ENCODE measurements at regions not wholly inside any gene's neighbourhood (a gene's known extent, or its start where the extent isn't known, plus 50 kb on each side); places are given as distances from the start of the nearest gene placed in this dataset.

- DNase-seq (ENCODE audit: low spot score), result no peak
Measured at GRCh38 chrX:9317176-9317575, 147.7 kb upstream of the TBL1X start.

GRCh38 chrX:9318213-9318612 is 146.6 kb upstream of the TBL1X start:
- no peak for DNase-seq (ENCODE audit: low spot score)

GRCh38 chrX:9318766-9319165 is 146.1 kb upstream of the TBL1X start:
- DNase-seq (ENCODE audit: low spot score), result no peak

- DNase-seq (ENCODE audit: low spot score), result no peak
Measured at GRCh38 chrX:9320940-9321339, 143.9 kb upstream of the TBL1X start.

- no peak for DNase-seq (ENCODE audit: low spot score)
Measured at GRCh38 chrX:9324676-9325075, 140.2 kb upstream of the TBL1X start.

- DNase-seq (ENCODE audit: low spot score), result no peak
Measured at GRCh38 chrX:9326369-9326768, 138.5 kb upstream of the TBL1X start.

- no peak for DNase-seq (ENCODE audit: low spot score)
Measured at GRCh38 chrX:9327086-9327746, 137.6 kb upstream of the TBL1X start.

- DNase-seq (ENCODE audit: low spot score), result no peak
Measured at GRCh38 chrX:9327747-9328145, 137.1 kb upstream of the TBL1X start.

GRCh38 chrX:9329056-9329455 is 135.8 kb upstream of the TBL1X start:
- no peak for DNase-seq (ENCODE audit: low spot score)

GRCh38 chrX:9330249-9330982 is 134.4 kb upstream of the TBL1X start:
- DNase-seq (ENCODE audit: low spot score), result no peak

- no peak for DNase-seq (ENCODE audit: low spot score)
Measured at GRCh38 chrX:9333873-9334560, 130.8 kb upstream of the TBL1X start.

GRCh38 chrX:9335251-9335650 is 129.6 kb upstream of the TBL1X start:
- DNase-seq (ENCODE audit: low spot score), result no peak

- DNase-seq (ENCODE audit: low spot score), result no peak
Measured at GRCh38 chrX:9336456-9336855, 128.4 kb upstream of the TBL1X start.

- no peak for DNase-seq (ENCODE audit: low spot score)
Measured at GRCh38 chrX:9337046-9337445, 127.8 kb upstream of the TBL1X start.

GRCh38 chrX:9338986-9339385 is 125.9 kb upstream of the TBL1X start:
- no peak for DNase-seq (ENCODE audit: low spot score)

GRCh38 chrX:9339603-9340491 is 125.0 kb upstream of the TBL1X start:
- DNase-seq (ENCODE audit: low spot score), result no peak

GRCh38 chrX:9340598-9341290 is 124.1 kb upstream of the TBL1X start:
- DNase-seq (ENCODE audit: low spot score), result no peak

- DNase-seq (ENCODE audit: low spot score), result peak; percentile 63
Measured at GRCh38 chrX:9341291-9342201, 123.3 kb upstream of the TBL1X start.

- DNase-seq (ENCODE audit: low spot score), result peak; percentile 85
Measured at GRCh38 chrX:9342561-9343051, 122.3 kb upstream of the TBL1X start.

GRCh38 chrX:9343971-9344370 is 120.9 kb upstream of the TBL1X start:
- no peak for DNase-seq (ENCODE audit: low spot score)

Measured in putamen (tissue), 1 donor.